CD4-positive, alpha-beta T cell treated with Interleukin-12 subunit alpha and Interleukin-12 subunit beta, for 1 hour (primary cell): ENCODE measurements at regions not wholly inside any gene's neighbourhood (a gene's known extent, or its start where the extent isn't known, plus 50 kb on each side); places are given as distances from the start of the nearest gene placed in this dataset.
"Not testable (repeated sequence)": the region's sequence is repeated elsewhere in the genome, so short reads cannot be mapped to it uniquely, and the experiment has no call there.

Experiments used
- DNase-seq: peaks from one replicate; pipeline ENCODE4 v3.0.0-alpha.2; 2020

GRCh38 chr7:69388452-69389137 lies 209.7 kb upstream of the AUTS2 start:
- DNase-seq = no peak

GRCh38 chr7:69389216-69389615 lies 209.1 kb upstream of the AUTS2 start:
- no peak for DNase-seq

GRCh38 chr7:69393912-69394311 lies 204.4 kb upstream of the AUTS2 start:
- not testable (repeated sequence) for DNase-seq

GRCh38 chr7:69395061-69395714 lies 203.1 kb upstream of the AUTS2 start:
- no peak for DNase-seq

GRCh38 chr7:69398986-69399385 lies 199.3 kb upstream of the AUTS2 start:
- DNase-seq = no peak

GRCh38 chr7:69399401-69399800 lies 198.9 kb upstream of the AUTS2 start:
- no peak for DNase-seq

- no peak for DNase-seq
These were observed 195.6 kb upstream of the AUTS2 start for GRCh38 chr7:69402696-69403095.

- no peak for DNase-seq
These were observed 195.1 kb upstream of the AUTS2 start for GRCh38 chr7:69403169-69403568.

GRCh38 chr7:69411018-69411417 lies 187.3 kb upstream of the AUTS2 start:
- no peak for DNase-seq

GRCh38 chr7:69411466-69411865 lies 186.8 kb upstream of the AUTS2 start:
- no peak for DNase-seq

- DNase-seq = peak; percentile 6
These were observed 185.7 kb upstream of the AUTS2 start for GRCh38 chr7:69412331-69413146.

- no peak for DNase-seq
These were observed 183.7 kb upstream of the AUTS2 start for GRCh38 chr7:69414555-69414954.

- no peak for DNase-seq
These were observed 179.2 kb upstream of the AUTS2 start for GRCh38 chr7:69418869-69419670.

GRCh38 chr7:69419934-69420333 lies 178.3 kb upstream of the AUTS2 start:
- no peak for DNase-seq

GRCh38 chr7:69422574-69422985 lies 175.7 kb upstream of the AUTS2 start:
- DNase-seq = no peak

GRCh38 chr7:69426705-69427104 lies 171.6 kb upstream of the AUTS2 start:
- no peak for DNase-seq

GRCh38 chr7:69428089-69428488 lies 170.2 kb upstream of the AUTS2 start:
- DNase-seq = no peak

GRCh38 chr7:69429911-69430383 lies 168.3 kb upstream of the AUTS2 start:
- no peak for DNase-seq

GRCh38 chr7:69430384-69431021 lies 167.8 kb upstream of the AUTS2 start:
- DNase-seq = no peak

- DNase-seq = no peak
These were observed 166.6 kb upstream of the AUTS2 start for GRCh38 chr7:69431626-69432025.

GRCh38 chr7:69432276-69432675 lies 166.0 kb upstream of the AUTS2 start:
- not testable (repeated sequence) for DNase-seq

- DNase-seq = no peak
These were observed 165.2 kb upstream of the AUTS2 start for GRCh38 chr7:69433081-69433480.
